GM21390 (cell line): ENCODE measurements at regions not wholly inside any gene's neighbourhood (a gene's known extent, or its start where the extent isn't known, plus 50 kb on each side); places are given as distances from the start of the nearest gene placed in this dataset.
"Not testable (repeated sequence)": the region's sequence is repeated elsewhere in the genome, so short reads cannot be mapped to it uniquely, and the experiment has no call there.

Experiments used
- ATAC-seq: cut with Tn5 transposase; IDR thresholded peaks from one replicate; pipeline ENCODE4 v1.9.1; 2021; ENCODE audit not compliant: unreplicated experiment

GRCh38 chr9:16052757-16053530, 500.1 kb downstream of the CCDC171 start:
- ATAC-seq, result no peak

DNA sequence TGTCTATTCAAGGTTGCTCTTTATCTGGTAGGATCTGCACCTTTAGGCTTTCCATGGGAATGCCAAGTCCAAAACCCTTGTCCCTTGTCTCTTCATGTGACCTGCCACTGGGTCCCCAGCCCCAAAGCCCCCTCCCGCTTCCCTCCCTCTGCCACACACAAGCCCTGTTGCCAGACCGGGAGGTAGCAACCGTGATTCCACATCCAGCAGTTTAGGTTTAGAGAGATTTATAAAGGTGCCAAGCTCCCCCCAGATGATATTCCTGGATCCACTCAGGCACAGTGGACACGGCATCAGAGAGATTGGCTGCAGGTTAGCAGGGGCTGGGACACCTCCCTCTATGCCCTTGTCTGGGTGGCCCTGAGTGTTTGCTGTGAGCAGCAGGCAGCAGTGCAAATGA, 504.7 kb downstream of the CCDC171 start:
- no peak for ATAC-seq

GRCh38 chr9:16058131-16058549, 505.3 kb downstream of the CCDC171 start:
- no peak for ATAC-seq

- ATAC-seq, result no peak
Measured at GRCh38 chr9:16060436-16061129, 507.7 kb downstream of the CCDC171 start.

DNA sequence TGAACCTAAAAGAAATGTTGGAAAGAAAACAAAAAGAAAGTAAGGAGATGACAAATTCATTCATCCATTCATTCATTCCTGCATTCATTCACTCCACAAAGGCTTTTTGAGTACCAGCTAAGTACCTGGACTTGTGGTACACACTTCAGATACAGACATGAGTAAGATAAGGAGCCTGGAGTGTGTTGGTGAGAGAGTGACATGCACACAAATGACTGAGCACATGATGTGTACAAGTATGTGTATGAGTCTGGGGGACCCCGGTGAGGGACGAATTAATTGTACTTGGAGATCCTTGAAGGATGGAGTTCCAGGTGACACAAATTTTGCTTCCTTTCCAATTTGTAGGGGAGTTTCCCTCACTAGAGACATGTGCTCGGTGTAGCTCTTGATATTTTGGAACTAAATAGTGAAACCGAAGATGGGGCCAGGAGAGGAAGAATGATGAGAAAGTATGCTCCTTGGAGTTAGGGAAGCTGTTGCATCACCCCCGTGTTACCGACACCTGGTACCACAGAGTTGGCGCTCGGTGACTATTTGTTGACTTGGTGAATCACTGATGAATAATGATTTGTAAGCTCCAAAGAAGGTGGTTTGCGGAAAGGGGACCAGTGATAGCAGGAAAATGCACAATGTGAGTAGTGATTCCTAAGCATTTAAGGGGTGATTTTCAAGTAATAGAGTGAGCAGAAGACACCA, 509.8 kb downstream of the CCDC171 start:
- no peak for ATAC-seq

DNA sequence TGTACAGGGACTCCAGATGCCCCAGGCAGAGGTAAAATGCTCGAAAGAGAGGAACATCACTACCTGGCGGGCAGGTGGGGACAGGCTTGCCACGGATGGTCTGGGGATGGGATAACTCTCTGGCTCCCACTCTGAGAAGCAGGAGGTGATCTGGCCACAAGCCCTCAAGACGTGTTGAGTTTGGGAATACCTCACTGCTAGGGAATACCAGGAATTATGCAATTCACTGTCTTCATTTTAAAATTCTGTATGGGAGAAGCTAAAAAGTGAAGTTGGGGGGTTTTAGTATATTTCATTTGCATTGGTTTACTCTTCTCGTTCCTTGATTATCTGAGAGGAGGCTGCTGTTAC, 510.4 kb downstream of the CCDC171 start:
- ATAC-seq, result no peak

- ATAC-seq, result no peak
Measured at GRCh38 chr9:16064771-16065170, 511.9 kb downstream of the CCDC171 start.

GRCh38 chr9:16066201-16066600, 513.4 kb downstream of the CCDC171 start:
- ATAC-seq, result not testable (repeated sequence)

DNA sequence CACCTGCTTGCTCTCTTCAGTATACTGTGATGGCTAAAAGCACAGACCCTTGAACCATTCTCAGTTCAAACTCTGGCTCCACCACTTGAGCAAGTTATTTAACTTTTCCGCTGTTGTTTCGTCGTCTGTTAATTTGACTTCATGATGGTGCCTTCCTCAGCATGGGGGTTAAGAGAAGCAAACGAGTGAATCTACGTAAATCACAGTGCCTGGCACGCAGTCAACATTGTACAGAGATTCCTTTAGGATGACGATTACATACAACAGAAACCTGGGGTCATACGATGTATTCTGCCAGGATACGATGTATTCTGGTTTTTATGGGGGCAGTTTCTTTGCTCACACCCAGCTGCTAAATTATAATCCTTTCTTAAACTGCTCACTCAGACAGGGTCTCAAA, 515.6 kb downstream of the CCDC171 start:
- ATAC-seq, result no peak

- ATAC-seq, result no peak
Measured at GRCh38 chr9:16069249-16069648, 516.4 kb downstream of the CCDC171 start.

- ATAC-seq, result no peak
Measured at GRCh38 chr9:16069671-16070454, 517.0 kb downstream of the CCDC171 start.

DNA sequence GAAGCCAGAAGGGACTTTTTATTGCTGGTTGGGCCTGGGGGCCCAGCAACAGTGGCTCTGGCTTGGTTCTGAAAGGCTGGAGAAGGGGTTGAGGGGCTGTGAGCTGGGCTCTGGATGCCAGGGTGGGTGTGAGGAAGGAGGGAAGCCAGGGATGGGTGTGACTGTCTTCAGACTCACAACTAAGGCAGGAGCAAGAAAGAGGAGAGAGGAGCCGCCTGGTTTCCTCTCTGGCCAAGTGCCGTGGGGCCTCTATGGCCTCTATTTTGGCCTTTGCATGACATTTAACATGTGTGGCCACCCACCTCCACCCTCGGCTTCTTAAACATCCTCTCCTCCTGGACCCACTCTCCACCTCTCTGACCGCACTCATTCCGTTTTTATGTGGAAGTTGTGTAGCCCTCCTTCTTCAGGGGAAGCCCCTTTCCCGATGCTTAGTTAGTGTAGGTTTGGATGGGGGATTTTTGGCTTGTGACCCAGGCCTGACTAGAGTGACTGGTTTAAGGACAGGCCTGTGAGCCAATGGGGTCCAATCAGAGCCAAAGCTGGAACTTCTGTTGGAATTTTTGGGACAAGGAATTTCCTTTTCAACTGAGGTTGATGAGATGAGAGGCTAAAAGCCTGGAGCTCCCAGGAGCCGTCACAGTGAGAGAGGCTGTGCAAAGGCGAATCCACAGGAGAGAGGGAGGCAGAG, 517.8 kb downstream of the CCDC171 start:
- ATAC-seq, result no peak

DNA sequence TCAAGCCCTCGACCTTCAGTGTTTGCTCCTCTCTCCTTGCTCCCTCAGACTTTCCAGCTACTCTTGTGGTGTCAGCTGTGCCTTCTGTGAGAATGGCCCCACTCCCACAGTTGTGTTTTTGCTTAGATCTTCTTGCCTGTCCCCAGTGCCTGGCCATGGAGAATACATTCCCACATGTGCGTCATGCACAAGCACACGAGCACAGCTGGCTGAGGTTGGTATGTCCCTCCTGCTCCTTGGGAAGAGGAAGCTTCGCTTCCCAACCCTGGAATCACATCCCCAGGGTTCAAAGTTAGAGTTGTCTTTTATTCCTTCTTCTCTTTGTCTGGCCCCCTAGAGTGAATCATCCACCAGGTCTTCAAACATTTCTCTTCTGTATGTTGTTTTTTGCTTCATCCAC, 518.6 kb downstream of the CCDC171 start:
- no peak for ATAC-seq

DNA sequence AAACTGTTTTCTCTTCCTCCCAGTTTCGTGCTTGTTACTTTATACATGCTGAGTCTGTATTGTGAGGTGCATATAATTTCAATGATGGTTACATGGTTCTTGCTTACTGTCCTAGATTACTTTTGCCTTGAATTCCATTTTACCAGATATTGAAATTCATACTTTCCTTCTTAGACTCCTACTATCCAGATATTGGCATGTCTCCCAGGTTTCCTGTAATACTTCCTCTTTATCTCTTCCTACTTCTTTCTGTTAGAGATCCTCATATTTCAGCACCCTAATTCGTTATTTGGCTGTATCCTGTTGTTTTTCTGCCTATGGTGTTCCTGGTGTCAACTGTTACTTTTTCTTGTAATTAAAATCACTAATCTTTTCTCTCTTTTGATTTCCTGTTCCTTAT, 522.1 kb downstream of the CCDC171 start:
- no peak for ATAC-seq

DNA sequence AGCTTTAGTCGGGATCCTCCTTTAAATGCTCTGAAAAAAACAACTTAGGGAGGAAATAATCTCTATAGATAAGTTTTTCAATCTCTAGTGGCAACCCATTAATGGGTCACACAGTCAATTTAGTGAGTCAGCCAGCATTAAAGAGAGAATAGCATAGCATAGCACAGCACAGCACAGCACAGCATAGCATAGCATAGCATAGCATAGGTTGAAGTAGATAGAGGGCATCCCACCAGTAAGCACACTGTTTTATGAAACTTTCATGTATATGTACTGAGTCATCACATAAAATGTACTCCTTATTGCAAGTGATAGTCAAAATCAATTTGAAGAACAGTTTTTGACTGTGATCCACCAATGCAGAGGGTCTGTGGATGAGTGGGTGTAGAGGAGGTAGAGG, 522.9 kb downstream of the CCDC171 start:
- no peak for ATAC-seq

DNA sequence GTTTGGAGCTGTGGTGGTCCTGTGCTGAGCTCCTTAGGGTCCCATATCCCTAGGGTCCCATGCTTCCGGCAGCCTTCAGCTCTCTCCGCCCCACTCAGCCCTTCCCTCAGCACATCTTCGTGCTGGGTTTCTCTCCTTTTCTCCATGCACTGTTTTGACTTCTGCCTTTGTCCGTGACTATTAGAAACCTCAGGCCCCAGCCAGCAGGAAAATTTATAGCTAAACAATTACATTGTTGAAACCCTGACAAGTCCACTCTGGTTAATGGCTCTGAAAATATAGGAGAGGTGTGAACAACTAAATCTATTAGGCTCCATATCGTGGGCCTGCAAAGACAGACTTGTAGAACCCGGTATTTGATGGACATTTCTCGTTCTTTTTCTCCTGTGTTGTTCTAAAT, 523.7 kb downstream of the CCDC171 start:
- no peak for ATAC-seq

DNA sequence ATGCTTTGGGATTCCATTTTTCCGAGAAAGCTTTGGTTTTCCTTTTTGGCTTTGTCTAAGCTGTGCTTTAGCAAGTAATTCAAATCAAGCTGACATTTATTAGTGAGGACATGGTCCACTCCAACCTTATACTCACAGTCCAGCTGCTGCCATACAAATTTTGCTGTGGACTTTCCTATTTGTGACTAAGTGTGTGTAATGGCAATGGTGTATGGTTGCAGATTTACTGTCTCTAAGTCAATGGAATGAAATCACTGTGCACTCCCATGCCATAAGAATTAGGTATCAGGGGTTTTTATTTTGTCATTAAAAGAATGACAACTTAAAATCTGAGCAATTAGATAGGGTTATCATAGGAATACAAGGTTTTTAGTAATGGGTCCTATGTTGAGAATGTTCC, 530.0 kb downstream of the CCDC171 start:
- no peak for ATAC-seq

- no peak for ATAC-seq
Measured at GRCh38 chr9:16085167-16085726, 532.4 kb downstream of the CCDC171 start.

- ATAC-seq, result no peak
Measured at GRCh38 chr9:16090907-16091629, 538.2 kb downstream of the CCDC171 start.
